Neural cell (in vitro differentiated cells): ENCODE measurements at regions not wholly inside any gene's neighbourhood (a gene's known extent, or its start where the extent isn't known, plus 50 kb on each side); places are given as distances from the start of the nearest gene placed in this dataset.

Source experiments
- H2AFZ ChIP-seq: fragments of 200-600, 300-800 bp; sonication (generic), shearing (Covaris generic); 2 replicates; pipeline ENCODE4 v1.6.0; 2014; ENCODE audit warnings: low read depth, mild to moderate bottlenecking, antibody characterized with exemption, low read length, moderate library complexity
- H3F3A ChIP-seq: fragments of 200-600 bp; shearing (Covaris generic); 2 replicates; pipeline ENCODE4 v1.6.1; 2016; ENCODE audit warnings: mild to moderate bottlenecking, moderate library complexity, mixed read lengths, antibody characterized with exemption, low read length; ENCODE audit not compliant: insufficient read depth, poor library complexity, severe bottlenecking
- H3K27ac ChIP-seq: fragments of 200-600, 300-800 bp; sonication (generic), shearing (Covaris generic); 2 replicates; pipeline ENCODE4 v1.5.1; 2014; ENCODE audit warnings: mild to moderate bottlenecking, low read length, moderate library complexity
- H3K27me3 ChIP-seq: fragments of 300-800, 200-600 bp; sonication (generic), shearing (Covaris generic); 2 replicates; pipeline ENCODE4 v1.6.0; 2014; ENCODE audit warnings: mild to moderate bottlenecking, low read depth, low read length, moderate library complexity; ENCODE audit not compliant: insufficient read depth
- H3K36me3 ChIP-seq: fragments of 300-800, 200-600 bp; sonication (generic), shearing (Covaris generic); 2 replicates; pipeline ENCODE4 v1.5.1; 2014; ENCODE audit warnings: mild to moderate bottlenecking, antibody characterized with exemption, low read length, moderate library complexity; ENCODE audit not compliant: insufficient read depth
- H3K4me2 ChIP-seq: fragments of 300-800, 200-600 bp; sonication (generic), shearing (Covaris generic); 2 replicates; pipeline ENCODE4 v1.6.0; 2014; ENCODE audit warnings: mild to moderate bottlenecking, low read length
- H3K4me3 ChIP-seq: fragments of 300-800, 200-600 bp; sonication (generic), shearing (Covaris generic); 2 replicates; pipeline ENCODE4 v1.5.1; 2014; ENCODE audit warnings: mild to moderate bottlenecking, low read length, moderate library complexity
- H3K79me2 ChIP-seq: fragments of 200-600 bp; shearing (Covaris generic); replicated peaks from 2 replicates; pipeline ENCODE4 v1.6.0; 2014; ENCODE audit warnings: mild to moderate bottlenecking, low read length, moderate library complexity; ENCODE audit not compliant: insufficient read depth
- H3K9ac ChIP-seq: fragments of 300-800, 200-600 bp; sonication (generic), shearing (Covaris generic); 2 replicates; pipeline ENCODE4 v1.6.1; 2016; ENCODE audit warnings: mild to moderate bottlenecking, low read length, mixed read lengths
- H3K9me2 ChIP-seq: fragments of 200-600 bp; shearing (Covaris generic); 2 replicates; pipeline ENCODE4 v1.6.1; 2016; ENCODE audit warnings: mild to moderate bottlenecking, low read length, mixed read lengths; ENCODE audit not compliant: insufficient read depth
- H3K9me3 ChIP-seq: fragments of 200-600, 300-800 bp; sonication (generic), shearing (Covaris generic); 2 replicates; pipeline ENCODE4 v1.6.1; 2016; ENCODE audit warnings: mild to moderate bottlenecking, mixed run types, low read length, moderate library complexity, mixed read lengths
- H4K20me1 ChIP-seq: fragments of 200-600 bp; shearing (Covaris generic); 2 replicates; pipeline ENCODE4 v1.6.1; 2016; ENCODE audit warnings: mild to moderate bottlenecking, mixed run types; ENCODE audit not compliant: insufficient read depth
- EP300 ChIP-seq: fragments of 450-650 bp; conservative IDR thresholded peaks from 2 replicates; pipeline ENCODE4 v1.6.1; 2014; ENCODE audit warnings: antibody characterized with exemption, mild to moderate bottlenecking, moderate library complexity; ENCODE audit not compliant: poor library complexity, severe bottlenecking
- EZH2 ChIP-seq: fragments of 200-600, 300-800 bp; shearing (Covaris generic), sonication (generic); IDR thresholded peaks from 2 replicates; pipeline ENCODE4 v1.6.1; 2014; ENCODE audit warnings: antibody characterized with exemption, low read length, borderline replicate concordance, mild to moderate bottlenecking; ENCODE audit not compliant: insufficient read depth, poor library complexity, severe bottlenecking
- MXI1 ChIP-seq: fragments of 450-650 bp; conservative IDR thresholded peaks from 2 replicates; pipeline ENCODE4 v1.6.1; 2014; ENCODE audit warnings: antibody characterized with exemption, mild to moderate bottlenecking; ENCODE audit not compliant: poor library complexity, severe bottlenecking
- POLR2AphosphoS5 ChIP-seq: IDR thresholded peaks from 2 replicates; pipeline ENCODE4 v1.6.1; 2012
- RAD21 ChIP-seq: fragments of 450-650 bp; conservative IDR thresholded peaks from 2 replicates; pipeline ENCODE4 v1.6.1; 2014; ENCODE audit warnings: antibody characterized with exemption, mild to moderate bottlenecking, moderate library complexity
- SMC3 ChIP-seq: fragments of 450-650 bp; conservative IDR thresholded peaks from 2 replicates; pipeline ENCODE4 v1.6.1; 2014; ENCODE audit warnings: antibody characterized with exemption, mild to moderate bottlenecking, moderate library complexity; ENCODE audit not compliant: poor library complexity
- TAF1 ChIP-seq: IDR thresholded peaks from 2 replicates; pipeline ENCODE4 v1.6.1; 2012; ENCODE audit warnings: low read depth
- TF ChIP-seq, protein P1 (sequence below): fragments of 450-650 bp; IDR thresholded peaks from 2 replicates; pipeline ENCODE4 v1.5.1; 2014; ENCODE audit warnings: antibody characterized with exemption, mild to moderate bottlenecking, moderate library complexity; ENCODE audit not compliant: poor library complexity, severe bottlenecking
- TF ChIP-seq, protein P2 (sequence below): IDR thresholded peaks from 2 replicates; pipeline ENCODE4 v1.6.1; 2012; ENCODE audit warnings: borderline replicate concordance

DNA sequence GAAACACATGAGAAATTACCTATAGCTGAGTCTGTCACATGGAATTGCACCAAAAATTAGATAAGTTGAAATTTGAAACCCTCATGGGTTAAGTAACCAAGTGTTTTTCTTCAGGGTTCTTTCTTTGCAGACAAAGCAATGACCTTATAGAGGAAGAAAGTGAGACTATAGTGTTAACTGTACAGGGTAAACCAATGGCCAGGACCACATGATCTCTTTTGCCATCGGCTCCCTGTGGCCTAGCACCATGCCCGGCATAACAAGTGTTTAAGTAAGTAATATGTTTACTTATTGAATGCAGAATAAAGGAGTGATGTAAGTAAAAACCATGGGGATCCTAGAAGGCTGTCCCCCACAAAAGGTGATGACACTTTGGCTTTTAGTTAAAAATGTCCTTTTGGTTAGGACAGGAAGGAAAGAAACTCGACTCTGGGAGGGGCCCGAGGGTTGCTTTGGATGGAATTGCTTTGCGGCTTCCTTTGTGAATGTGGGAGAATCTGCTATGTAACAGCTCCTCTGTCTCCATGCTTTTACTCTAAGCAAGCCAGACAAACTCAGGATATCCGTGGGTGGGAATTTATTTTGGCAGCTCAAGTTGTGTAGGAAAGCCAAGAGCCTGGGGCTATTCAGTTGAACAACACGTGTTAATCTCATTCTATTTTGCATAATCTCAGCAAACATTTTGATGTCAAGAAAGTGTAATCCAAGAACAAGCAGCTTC is 454.7 kb downstream of the INSC start:
- no peak for TF ChIP-seq EZH2
- TF ChIP-seq POLR2AphosphoS5, result no peak
- TF ChIP-seq, protein P1, sequence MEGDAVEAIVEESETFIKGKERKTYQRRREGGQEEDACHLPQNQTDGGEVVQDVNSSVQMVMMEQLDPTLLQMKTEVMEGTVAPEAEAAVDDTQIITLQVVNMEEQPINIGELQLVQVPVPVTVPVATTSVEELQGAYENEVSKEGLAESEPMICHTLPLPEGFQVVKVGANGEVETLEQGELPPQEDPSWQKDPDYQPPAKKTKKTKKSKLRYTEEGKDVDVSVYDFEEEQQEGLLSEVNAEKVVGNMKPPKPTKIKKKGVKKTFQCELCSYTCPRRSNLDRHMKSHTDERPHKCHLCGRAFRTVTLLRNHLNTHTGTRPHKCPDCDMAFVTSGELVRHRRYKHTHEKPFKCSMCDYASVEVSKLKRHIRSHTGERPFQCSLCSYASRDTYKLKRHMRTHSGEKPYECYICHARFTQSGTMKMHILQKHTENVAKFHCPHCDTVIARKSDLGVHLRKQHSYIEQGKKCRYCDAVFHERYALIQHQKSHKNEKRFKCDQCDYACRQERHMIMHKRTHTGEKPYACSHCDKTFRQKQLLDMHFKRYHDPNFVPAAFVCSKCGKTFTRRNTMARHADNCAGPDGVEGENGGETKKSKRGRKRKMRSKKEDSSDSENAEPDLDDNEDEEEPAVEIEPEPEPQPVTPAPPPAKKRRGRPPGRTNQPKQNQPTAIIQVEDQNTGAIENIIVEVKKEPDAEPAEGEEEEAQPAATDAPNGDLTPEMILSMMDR, result no peak
- no peak for TF ChIP-seq EP300
- TF ChIP-seq TAF1, result no peak
- no peak for TF ChIP-seq MXI1
- no peak for TF ChIP-seq SMC3
- TF ChIP-seq, protein P2, sequence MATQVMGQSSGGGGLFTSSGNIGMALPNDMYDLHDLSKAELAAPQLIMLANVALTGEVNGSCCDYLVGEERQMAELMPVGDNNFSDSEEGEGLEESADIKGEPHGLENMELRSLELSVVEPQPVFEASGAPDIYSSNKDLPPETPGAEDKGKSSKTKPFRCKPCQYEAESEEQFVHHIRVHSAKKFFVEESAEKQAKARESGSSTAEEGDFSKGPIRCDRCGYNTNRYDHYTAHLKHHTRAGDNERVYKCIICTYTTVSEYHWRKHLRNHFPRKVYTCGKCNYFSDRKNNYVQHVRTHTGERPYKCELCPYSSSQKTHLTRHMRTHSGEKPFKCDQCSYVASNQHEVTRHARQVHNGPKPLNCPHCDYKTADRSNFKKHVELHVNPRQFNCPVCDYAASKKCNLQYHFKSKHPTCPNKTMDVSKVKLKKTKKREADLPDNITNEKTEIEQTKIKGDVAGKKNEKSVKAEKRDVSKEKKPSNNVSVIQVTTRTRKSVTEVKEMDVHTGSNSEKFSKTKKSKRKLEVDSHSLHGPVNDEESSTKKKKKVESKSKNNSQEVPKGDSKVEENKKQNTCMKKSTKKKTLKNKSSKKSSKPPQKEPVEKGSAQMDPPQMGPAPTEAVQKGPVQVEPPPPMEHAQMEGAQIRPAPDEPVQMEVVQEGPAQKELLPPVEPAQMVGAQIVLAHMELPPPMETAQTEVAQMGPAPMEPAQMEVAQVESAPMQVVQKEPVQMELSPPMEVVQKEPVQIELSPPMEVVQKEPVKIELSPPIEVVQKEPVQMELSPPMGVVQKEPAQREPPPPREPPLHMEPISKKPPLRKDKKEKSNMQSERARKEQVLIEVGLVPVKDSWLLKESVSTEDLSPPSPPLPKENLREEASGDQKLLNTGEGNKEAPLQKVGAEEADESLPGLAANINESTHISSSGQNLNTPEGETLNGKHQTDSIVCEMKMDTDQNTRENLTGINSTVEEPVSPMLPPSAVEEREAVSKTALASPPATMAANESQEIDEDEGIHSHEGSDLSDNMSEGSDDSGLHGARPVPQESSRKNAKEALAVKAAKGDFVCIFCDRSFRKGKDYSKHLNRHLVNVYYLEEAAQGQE, result no peak
- no peak for TF ChIP-seq RAD21
- H2AFZ ChIP-seq, result no peak overlapping the region
- H3K4me3 ChIP-seq, result no peak overlapping the region
- H3K27ac ChIP-seq, result no peak overlapping the region
- H3F3A ChIP-seq, result no peaks in the 10 kb centered on the region
- no peaks in the 10 kb centered on the region for H3K36me3 ChIP-seq
- H3K27me3 ChIP-seq, result no peaks in the 10 kb centered on the region
- no peaks in the 10 kb centered on the region for H3K9me3 ChIP-seq
- no peaks in the 10 kb centered on the region for H4K20me1 ChIP-seq
- H3K9ac ChIP-seq, result no peak overlapping the region
- H3K4me2 ChIP-seq, result no peak overlapping the region
- H3K79me2 ChIP-seq, result no peaks in the 10 kb centered on the region
- no peaks in the 10 kb centered on the region for H3K9me2 ChIP-seq

DNA sequence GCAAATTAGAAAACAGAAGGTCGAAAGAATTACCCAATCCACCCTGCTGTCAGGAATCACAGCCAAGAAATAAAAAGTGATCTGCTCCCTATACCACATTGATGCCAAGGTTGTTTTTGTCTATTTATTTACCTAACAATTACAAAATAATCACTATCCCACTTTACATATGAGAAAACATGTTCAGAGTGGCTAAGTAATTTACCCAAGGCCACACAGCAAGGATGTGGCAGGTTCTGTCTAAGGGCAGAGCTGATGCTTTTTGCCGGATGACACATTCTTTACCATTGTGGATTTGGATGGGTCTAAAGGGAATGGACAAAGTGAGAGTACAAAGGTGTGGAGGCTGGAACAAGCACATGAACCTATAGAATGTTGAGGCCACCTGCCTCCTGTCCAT is 460.7 kb downstream of the INSC start:
- Histone ChIP-seq H3K79me2 (no peaks in the 10 kb centered on the region), H3K4me3 (no peak overlapping the region), H3F3A (no peaks in the 10 kb centered on the region), H3K9me3 (no peaks in the 10 kb centered on the region), H3K9me2 (no peaks in the 10 kb centered on the region), H2AFZ (no peak overlapping the region), H3K27me3 (no peaks in the 10 kb centered on the region), H3K27ac (no peak overlapping the region), H4K20me1 (no peaks in the 10 kb centered on the region), H3K36me3 (no peaks in the 10 kb centered on the region), H3K9ac (no peak overlapping the region), H3K4me2 (no peak overlapping the region)
- no peak for TF ChIP-seq TAF1
- no peak for TF ChIP-seq EZH2
- no peak for TF ChIP-seq EP300
- no peak for TF ChIP-seq MXI1
- no peak for TF ChIP-seq POLR2AphosphoS5
- TF ChIP-seq, protein P1, result no peak
- TF ChIP-seq SMC3, result no peak
- TF ChIP-seq, protein P2, result no peak
- no peak for TF ChIP-seq RAD21
